HEK293 (cell line): ENCODE measurements at regions not wholly inside any gene's neighbourhood (a gene's known extent, or its start where the extent isn't known, plus 50 kb on each side); places are given as distances from the start of the nearest gene placed in this dataset.

Source experiments
- CTCF ChIA-PET: fragments of 350-600 bp; formaldehyde crosslinking; extraction: SDS; loops from one replicate; lab custom pipeline; 2021; ENCODE audit warnings: antibody characterized with exemption; lab: Yijun Ruan, JAX
- POLR2A ChIA-PET: fragments of 300-600 bp; formaldehyde crosslinking; extraction: SDS; loops from one replicate; lab custom pipeline; 2020; ENCODE audit warnings: antibody characterized with exemption, inconsistent platforms; lab: Yijun Ruan, JAX
- H3K27ac ChIP-seq: fragments of 200-500 bp; sonication (Bioruptor generic); 2 replicates; pipeline ENCODE4 v1.5.1; 2014; ENCODE audit warnings: low read depth, low read length, control low read depth, inconsistent platforms; ENCODE audit errors: extremely low read depth
- H3K36me3 ChIP-seq, 2 experiments: fragments of 200-500 bp in 1 of 2; sonication (Bioruptor generic) in 1 of 2; 1 replicate in 1 of 2; 2 replicates in 1 of 2; pipeline ENCODE4 v1.5.1; 2014 to 2017; ENCODE audit warnings: inconsistent platforms in 2 of 2, low read length in 2 of 2; ENCODE audit not compliant: control insufficient read depth in 2 of 2, insufficient read depth in 1 of 2
- H3K4me1 ChIP-seq: fragments of 200-500 bp; sonication (Bioruptor generic); 2 replicates; pipeline ENCODE4 v1.5.1; 2014; ENCODE audit warnings: mild to moderate bottlenecking, low read length, inconsistent platforms; ENCODE audit not compliant: control insufficient read depth, insufficient read depth
- H3K4me3 ChIP-seq: 2 replicates; pipeline ENCODE4 v1.5.1; 2011; ENCODE audit warnings: low read depth, mild to moderate bottlenecking, control low read depth, low read length, moderate library complexity
- H3K9me3 ChIP-seq: fragments of 200-500 bp; sonication (Bioruptor generic); 2 replicates; pipeline ENCODE4 v1.5.1; 2014; ENCODE audit warnings: low read depth, low read length, inconsistent platforms; ENCODE audit not compliant: control insufficient read depth, insufficient read depth
- ATF2 ChIP-seq: fragments of 450-650 bp; formaldehyde crosslinking; IDR thresholded peaks from 2 replicates; pipeline ENCODE4 v1.5.1; 2016; ENCODE audit warnings: missing biosample characterization, missing genetic modification characterization, low read depth
- EGR2 ChIP-seq: fragments of 450-650 bp; formaldehyde crosslinking; IDR thresholded peaks from 2 replicates; pipeline ENCODE4 v1.5.1; 2016; ENCODE audit warnings: low read depth, missing biosample characterization, missing genetic modification characterization
- PRDM1 ChIP-seq: fragments of 450-650 bp; formaldehyde crosslinking; IDR thresholded peaks from 2 replicates; pipeline ENCODE4; 2016; ENCODE audit warnings: missing biosample characterization, missing genetic modification characterization
- SALL2 ChIP-seq: fragments of 450-650 bp; formaldehyde crosslinking; IDR thresholded peaks from 2 replicates; pipeline ENCODE4 v1.5.0; 2017; ENCODE audit warnings: missing biosample characterization, mild to moderate bottlenecking, missing genetic modification characterization, borderline replicate concordance
- YY1 ChIP-seq: fragments of 450-650 bp; formaldehyde crosslinking; IDR thresholded peaks from 2 replicates; pipeline ENCODE4 v1.5.1; 2018; ENCODE audit warnings: missing biosample characterization, missing genetic modification characterization
- ZFHX2 ChIP-seq: fragments of 450-650 bp; formaldehyde crosslinking; conservative IDR thresholded peaks from 2 replicates; pipeline ENCODE4 v1.5.1; 2016; ENCODE audit warnings: missing biosample characterization, missing genetic modification characterization
- ZFP69B ChIP-seq: fragments of 450-650 bp; formaldehyde crosslinking; IDR thresholded peaks from 2 replicates; pipeline ENCODE4 v1.5.1; 2016; ENCODE audit warnings: missing biosample characterization, missing genetic modification characterization
- ZNF214 ChIP-seq: fragments of 450-650 bp; formaldehyde crosslinking; IDR thresholded peaks from 2 replicates; pipeline ENCODE4 v1.5.1; 2017; ENCODE audit warnings: missing biosample characterization, mild to moderate bottlenecking, missing genetic modification characterization, borderline replicate concordance
- ZNF350 ChIP-seq: fragments of 450-650 bp; formaldehyde crosslinking; IDR thresholded peaks from 2 replicates; pipeline ENCODE4 v1.5.0; 2017; ENCODE audit warnings: missing biosample characterization, mild to moderate bottlenecking, missing genetic modification characterization
- ZNF391 ChIP-seq: fragments of 450-650 bp; formaldehyde crosslinking; IDR thresholded peaks from 2 replicates; pipeline ENCODE4 v1.5.1; 2016; ENCODE audit warnings: low read depth, missing biosample characterization, missing genetic modification characterization, borderline replicate concordance
- ZNF549 ChIP-seq: fragments of 450-650 bp; IDR thresholded peaks from 2 replicates; pipeline ENCODE4 v1.5.1; 2018; ENCODE audit warnings: missing biosample characterization, missing genetic modification characterization, mild to moderate bottlenecking, inconsistent platforms, moderate library complexity
- ZNF600 ChIP-seq: fragments of 450-650 bp; formaldehyde crosslinking; IDR thresholded peaks from 2 replicates; pipeline ENCODE4 v1.5.1; 2016; ENCODE audit warnings: missing biosample characterization, missing genetic modification characterization
- ZNF658 ChIP-seq: fragments of 450-650 bp; formaldehyde crosslinking; IDR thresholded peaks from 2 replicates; pipeline ENCODE4; 2016; ENCODE audit warnings: missing biosample characterization, missing genetic modification characterization
- TF ChIP-seq, protein P1 (sequence below): fragments of 450-650 bp; formaldehyde crosslinking; IDR thresholded peaks from 2 replicates; pipeline ENCODE4 v1.5.1; 2016; ENCODE audit warnings: missing biosample characterization, missing genetic modification characterization
- TF ChIP-seq, protein P2 (sequence below): fragments of 450-650 bp; IDR thresholded peaks from 2 replicates; pipeline ENCODE4 v1.5.1; 2018; ENCODE audit warnings: missing biosample characterization, mild to moderate bottlenecking, missing genetic modification characterization

DNA sequence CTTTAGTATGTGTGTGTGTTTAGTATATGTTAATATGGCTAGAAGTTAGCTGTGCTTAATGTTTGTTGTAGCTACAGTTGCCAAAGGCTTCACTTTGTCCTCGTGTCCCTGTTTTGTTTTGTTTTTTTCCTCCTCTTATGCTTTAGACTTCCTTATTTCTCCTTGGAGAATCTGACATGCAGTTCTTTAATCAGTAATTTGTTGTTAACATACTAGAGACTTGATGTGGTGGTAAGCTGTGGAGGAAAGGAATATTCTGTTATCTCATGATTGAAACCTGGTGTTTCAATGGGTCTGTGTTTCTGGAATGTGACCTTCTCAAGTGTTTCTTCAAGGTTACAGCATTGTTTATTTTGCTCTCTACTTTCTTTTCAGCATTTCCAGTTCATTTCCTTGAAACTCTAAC is 515.6 kb upstream of the ST8SIA4 start:
- Histone ChIP-seq H3K4me1 (no peaks in the 10 kb centered on the region), H3K36me3 (no peaks in the 10 kb centered on the region), H3K4me3 (no peak overlapping the region), H3K27ac (no peak overlapping the region), H3K9me3 (no peaks in the 10 kb centered on the region)
- TF ChIP-seq ZNF350 (tag by site-specific recombination), result no peak
- TF ChIP-seq PRDM1 (tag by site-specific recombination), result no peak
- no peak for TF ChIP-seq SALL2 (tag by site-specific recombination)
- TF ChIP-seq ZNF391 (tag by site-specific recombination), result no peak
- TF ChIP-seq EGR2 (tag by site-specific recombination), result no peak
- ChIA-PET POLR2A (no interaction called here), CTCF (interaction anchor here (0.6 kb wide), 1 partner anchor 776 kb away, joined by 3 read pairs; no protein-coding TSS in a partner anchor)

DNA sequence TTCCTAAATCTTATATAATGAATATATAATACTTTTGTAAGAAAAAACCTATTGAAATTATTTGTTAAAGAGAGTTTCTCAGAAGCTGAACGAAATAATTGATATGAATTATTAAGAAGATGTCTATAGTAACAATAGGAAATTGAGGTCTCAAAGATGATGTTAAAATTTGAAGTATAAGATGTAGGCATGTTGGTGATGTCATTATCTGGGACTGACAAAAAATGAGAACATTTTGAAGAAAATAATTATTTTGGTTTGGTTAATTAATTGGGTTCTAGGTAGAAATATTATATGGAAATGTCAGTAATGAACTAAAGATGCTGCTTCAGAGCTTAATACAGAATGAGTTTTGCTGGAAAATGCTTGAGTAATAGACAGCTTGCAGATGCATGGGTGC is 501.4 kb upstream of the ST8SIA4 start:
- Histone ChIP-seq H3K36me3 (no peaks in the 10 kb centered on the region), H3K4me3 (no peak overlapping the region), H3K4me1 (no peaks in the 10 kb centered on the region), H3K9me3 (no peaks in the 10 kb centered on the region), H3K27ac (no peak overlapping the region)
- CTCF ChIA-PET, result interaction anchor here (0.7 kb wide), 1 partner anchor 957 kb away, joined by 3 read pairs; no protein-coding TSS in a partner anchor
- POLR2A ChIA-PET, result no interaction called here
- TF ChIP-seq ATF2 (tag by site-specific recombination), result peak; percentile 62; the same call in 1 of the 2 replicates
- TF ChIP-seq ZNF214, result no peak
- TF ChIP-seq YY1, result no peak

GRCh38 chr5:101393795-101394450 is 490.8 kb upstream of the ST8SIA4 start:
- H3K36me3 ChIP-seq, result no peaks in the 10 kb centered on the region
- TF ChIP-seq, protein P1, sequence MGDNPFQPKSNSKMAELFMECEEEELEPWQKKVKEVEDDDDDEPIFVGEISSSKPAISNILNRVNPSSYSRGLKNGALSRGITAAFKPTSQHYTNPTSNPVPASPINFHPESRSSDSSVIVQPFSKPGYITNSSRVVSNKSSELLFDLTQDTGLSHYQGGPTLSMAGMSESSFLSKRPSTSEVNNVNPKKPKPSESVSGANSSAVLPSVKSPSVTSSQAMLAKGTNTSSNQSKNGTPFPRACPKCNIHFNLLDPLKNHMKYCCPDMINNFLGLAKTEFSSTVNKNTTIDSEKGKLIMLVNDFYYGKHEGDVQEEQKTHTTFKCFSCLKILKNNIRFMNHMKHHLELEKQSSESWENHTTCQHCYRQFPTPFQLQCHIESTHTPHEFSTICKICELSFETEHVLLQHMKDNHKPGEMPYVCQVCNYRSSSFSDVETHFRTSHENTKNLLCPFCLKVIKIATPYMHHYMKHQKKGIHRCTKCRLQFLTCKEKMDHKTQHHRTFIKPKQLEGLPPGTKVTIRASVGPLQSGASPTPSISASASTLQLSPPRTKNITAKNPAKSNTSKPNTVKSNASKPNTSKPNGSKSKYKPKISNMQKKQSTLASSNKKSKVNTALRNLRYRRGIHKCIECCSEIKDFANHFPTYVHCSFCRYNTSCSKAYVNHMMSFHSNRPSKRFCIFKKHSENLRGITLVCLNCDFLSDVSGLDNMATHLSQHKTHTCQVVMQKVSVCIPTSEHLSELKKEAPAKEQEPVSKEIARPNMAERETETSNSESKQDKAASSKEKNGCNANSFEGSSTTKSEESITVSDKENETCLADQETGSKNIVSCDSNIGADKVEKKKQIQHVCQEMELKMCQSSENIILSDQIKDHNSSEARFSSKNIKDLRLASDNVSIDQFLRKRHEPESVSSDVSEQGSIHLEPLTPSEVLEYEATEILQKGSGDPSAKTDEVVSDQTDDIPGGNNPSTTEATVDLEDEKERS, result no peak
- TF ChIP-seq ZFP69B (tag by site-specific recombination) (no peak), ZNF600 (tag by site-specific recombination) (no peak), ZNF549 (tag by site-specific recombination) (peak; percentile 86), ZFHX2 (tag by site-specific recombination) (no peak), ZNF658 (tag by site-specific recombination) (no peak)
- TF ChIP-seq, protein P2, sequence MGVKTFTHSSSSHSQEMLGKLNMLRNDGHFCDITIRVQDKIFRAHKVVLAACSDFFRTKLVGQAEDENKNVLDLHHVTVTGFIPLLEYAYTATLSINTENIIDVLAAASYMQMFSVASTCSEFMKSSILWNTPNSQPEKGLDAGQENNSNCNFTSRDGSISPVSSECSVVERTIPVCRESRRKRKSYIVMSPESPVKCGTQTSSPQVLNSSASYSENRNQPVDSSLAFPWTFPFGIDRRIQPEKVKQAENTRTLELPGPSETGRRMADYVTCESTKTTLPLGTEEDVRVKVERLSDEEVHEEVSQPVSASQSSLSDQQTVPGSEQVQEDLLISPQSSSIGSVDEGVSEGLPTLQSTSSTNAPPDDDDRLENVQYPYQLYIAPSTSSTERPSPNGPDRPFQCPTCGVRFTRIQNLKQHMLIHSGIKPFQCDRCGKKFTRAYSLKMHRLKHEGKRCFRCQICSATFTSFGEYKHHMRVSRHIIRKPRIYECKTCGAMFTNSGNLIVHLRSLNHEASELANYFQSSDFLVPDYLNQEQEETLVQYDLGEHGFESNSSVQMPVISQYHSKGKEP, result no peak
- no peak overlapping the region for H3K4me3 ChIP-seq
- CTCF ChIA-PET, result no interaction called here
- no peaks in the 10 kb centered on the region for H3K4me1 ChIP-seq
- POLR2A ChIA-PET, result no interaction called here
- no peaks in the 10 kb centered on the region for H3K9me3 ChIP-seq
- H3K27ac ChIP-seq, result no peak overlapping the region
